ENCODE measurements at regions not wholly inside any gene's neighbourhood (a gene's known extent, or its start where the extent isn't known, plus 50 kb on each side); places are given as distances from the start of the nearest gene placed in this dataset.

DNA sequence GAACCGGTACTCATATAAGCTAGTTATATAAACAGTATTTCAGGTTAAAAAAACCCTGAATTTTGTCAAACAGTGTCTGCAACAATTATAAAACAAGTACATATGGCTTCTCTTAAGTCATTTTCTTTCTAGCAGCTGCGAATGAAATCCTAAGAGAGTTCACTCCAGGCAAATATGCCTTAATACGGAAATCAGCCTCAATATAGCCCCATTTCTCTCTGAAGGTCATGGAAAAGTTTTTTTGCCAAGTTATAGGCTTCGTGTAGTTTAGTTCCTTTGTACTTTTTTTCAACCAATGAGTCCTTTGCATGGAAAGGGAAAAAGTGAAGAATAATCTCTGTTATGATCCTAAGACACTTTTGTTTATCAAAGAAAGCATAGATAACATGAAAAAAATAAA, 848.0 kb upstream of the ACO1 start:
- TF ChIP-seq POLR2AphosphoS5 (IDR thresholded peaks at IDR 0.05), result no peak
- TF ChIP-seq, protein P1, sequence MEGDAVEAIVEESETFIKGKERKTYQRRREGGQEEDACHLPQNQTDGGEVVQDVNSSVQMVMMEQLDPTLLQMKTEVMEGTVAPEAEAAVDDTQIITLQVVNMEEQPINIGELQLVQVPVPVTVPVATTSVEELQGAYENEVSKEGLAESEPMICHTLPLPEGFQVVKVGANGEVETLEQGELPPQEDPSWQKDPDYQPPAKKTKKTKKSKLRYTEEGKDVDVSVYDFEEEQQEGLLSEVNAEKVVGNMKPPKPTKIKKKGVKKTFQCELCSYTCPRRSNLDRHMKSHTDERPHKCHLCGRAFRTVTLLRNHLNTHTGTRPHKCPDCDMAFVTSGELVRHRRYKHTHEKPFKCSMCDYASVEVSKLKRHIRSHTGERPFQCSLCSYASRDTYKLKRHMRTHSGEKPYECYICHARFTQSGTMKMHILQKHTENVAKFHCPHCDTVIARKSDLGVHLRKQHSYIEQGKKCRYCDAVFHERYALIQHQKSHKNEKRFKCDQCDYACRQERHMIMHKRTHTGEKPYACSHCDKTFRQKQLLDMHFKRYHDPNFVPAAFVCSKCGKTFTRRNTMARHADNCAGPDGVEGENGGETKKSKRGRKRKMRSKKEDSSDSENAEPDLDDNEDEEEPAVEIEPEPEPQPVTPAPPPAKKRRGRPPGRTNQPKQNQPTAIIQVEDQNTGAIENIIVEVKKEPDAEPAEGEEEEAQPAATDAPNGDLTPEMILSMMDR (IDR thresholded peaks at IDR 0.05), result no peak
- TF ChIP-seq POLR2A (IDR thresholded peaks at IDR 0.05), result no peak

All from prostate gland (tissue), 2 donors.